Activated CD4-positive, alpha-beta T cell treated with anti-CD3 and anti-CD28 coated beads, Interleukin-2, Interleukin-4, amounts not matched to agents 100 ng/mL and 50 ng/mL, durations not matched to agents 16 hours and 8 hours (primary cell): ENCODE measurements at regions not wholly inside any gene's neighbourhood (a gene's known extent, or its start where the extent isn't known, plus 50 kb on each side); places are given as distances from the start of the nearest gene placed in this dataset.

ENCODE experiments used
- DNase-seq: peaks from one replicate; pipeline ENCODE4 v3.0.0-alpha.2; 2020; ENCODE audit warnings: low spot score

GRCh38 chr11:15698855-15699254 is 584.1 kb downstream of the INSC start:
- DNase-seq, result no peak

GRCh38 chr11:15699978-15700377 is 585.3 kb downstream of the INSC start:
- DNase-seq, result no peak

GRCh38 chr11:15700456-15700855 is 585.7 kb downstream of the INSC start:
- no peak for DNase-seq

- no peak for DNase-seq
Measured at GRCh38 chr11:15704064-15704463, 589.3 kb downstream of the INSC start.

GRCh38 chr11:15704556-15704955 is 589.8 kb downstream of the INSC start:
- DNase-seq, result no peak

GRCh38 chr11:15705891-15706290 is 591.2 kb downstream of the INSC start:
- DNase-seq, result no peak

GRCh38 chr11:15707194-15707593 is 592.5 kb downstream of the INSC start:
- no peak for DNase-seq

GRCh38 chr11:15707971-15708370 is 593.2 kb downstream of the INSC start:
- no peak for DNase-seq

- no peak for DNase-seq
Measured at GRCh38 chr11:15710580-15711275, 596.0 kb downstream of the INSC start.

- no peak for DNase-seq
Measured at GRCh38 chr11:15711311-15711710, 596.6 kb downstream of the INSC start.

- DNase-seq, result no peak
Measured at GRCh38 chr11:15714641-15715399, 600.1 kb downstream of the INSC start.

GRCh38 chr11:15716550-15716949 is 601.8 kb downstream of the INSC start:
- DNase-seq, result no peak

GRCh38 chr11:15720460-15720859 is 605.7 kb downstream of the INSC start:
- no peak for DNase-seq

- no peak for DNase-seq
Measured at GRCh38 chr11:15723966-15724365, 609.2 kb downstream of the INSC start.

- DNase-seq, result no peak
Measured at GRCh38 chr11:15724601-15725000, 609.9 kb downstream of the INSC start.

- no peak for DNase-seq
Measured at GRCh38 chr11:15725246-15725645, 610.5 kb downstream of the INSC start.

- no peak for DNase-seq
Measured at GRCh38 chr11:15726221-15726746, 611.6 kb downstream of the INSC start.

- DNase-seq, result no peak
Measured at GRCh38 chr11:15726893-15727519, 612.3 kb downstream of the INSC start.

GRCh38 chr11:15727520-15727914 is 612.8 kb downstream of the INSC start:
- DNase-seq, result no peak

GRCh38 chr11:15728207-15728606 is 613.5 kb downstream of the INSC start:
- no peak for DNase-seq

- DNase-seq, result no peak
Measured at GRCh38 chr11:15730263-15730994, 615.7 kb downstream of the INSC start.

GRCh38 chr11:15730995-15731385 is 616.3 kb downstream of the INSC start:
- DNase-seq, result no peak
